HEK293T (cell line): ENCODE measurements at regions not wholly inside any gene's neighbourhood (a gene's known extent, or its start where the extent isn't known, plus 50 kb on each side); places are given as distances from the start of the nearest gene placed in this dataset.

ENCODE experiments used
- CTBP1 ChIP-seq: fragments of 450-650 bp; IDR thresholded peaks from 2 replicates; pipeline ENCODE4 v1.6.1; 2016; ENCODE audit warnings: borderline replicate concordance
- FOXA1 ChIP-seq: fragments of 450-650 bp; IDR thresholded peaks from 2 replicates; pipeline ENCODE4 v1.6.1; 2016; ENCODE audit warnings: mild to moderate bottlenecking
- SUZ12 ChIP-seq: fragments of 450-650 bp; IDR thresholded peaks from 2 replicates; pipeline ENCODE4 v1.6.1; 2016; ENCODE audit warnings: mild to moderate bottlenecking

GRCh38 chr2:163419000-163419830 is 316.6 kb downstream of the FIGN start:
- no peak for TF ChIP-seq SUZ12
- no peak for TF ChIP-seq CTBP1
- no peak for TF ChIP-seq FOXA1
